ENCODE measurements at regions not wholly inside any gene's neighbourhood (a gene's known extent, or its start where the extent isn't known, plus 50 kb on each side); places are given as distances from the start of the nearest gene placed in this dataset.

DNA sequence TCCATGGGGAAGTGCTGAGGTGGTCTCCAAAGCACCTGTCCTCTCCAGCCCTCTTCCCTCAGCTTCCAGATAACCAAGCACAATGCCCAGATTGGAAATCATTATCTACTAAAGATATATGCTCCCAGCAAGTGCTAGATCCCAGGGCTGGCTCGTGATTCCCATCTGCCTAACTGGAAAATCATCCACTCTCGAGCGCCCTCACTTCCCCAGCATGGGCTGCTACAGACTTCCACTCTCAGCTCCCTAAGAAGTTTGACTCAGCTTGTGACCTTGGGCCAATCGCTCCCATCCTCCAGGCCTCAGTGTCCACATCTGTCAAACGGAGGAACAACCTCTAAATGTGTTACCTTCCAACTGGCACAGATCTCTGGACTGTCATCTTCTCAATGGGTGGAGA is 112.4 kb upstream of the ZMIZ1 start:
- ATAC-seq (no peak), DNase-seq (no peak)
- Mint-ChIP-seq H3K9me3 (no peaks in the 10 kb centered on the region), H3K27ac (no peak overlapping the region), H3K4me1 (no peaks in the 10 kb centered on the region), H3K36me3 (ENCODE audit: low read depth) (no peaks in the 10 kb centered on the region), H3K27me3 (no peaks in the 10 kb centered on the region), H3K4me3 (no peak overlapping the region)

DNA sequence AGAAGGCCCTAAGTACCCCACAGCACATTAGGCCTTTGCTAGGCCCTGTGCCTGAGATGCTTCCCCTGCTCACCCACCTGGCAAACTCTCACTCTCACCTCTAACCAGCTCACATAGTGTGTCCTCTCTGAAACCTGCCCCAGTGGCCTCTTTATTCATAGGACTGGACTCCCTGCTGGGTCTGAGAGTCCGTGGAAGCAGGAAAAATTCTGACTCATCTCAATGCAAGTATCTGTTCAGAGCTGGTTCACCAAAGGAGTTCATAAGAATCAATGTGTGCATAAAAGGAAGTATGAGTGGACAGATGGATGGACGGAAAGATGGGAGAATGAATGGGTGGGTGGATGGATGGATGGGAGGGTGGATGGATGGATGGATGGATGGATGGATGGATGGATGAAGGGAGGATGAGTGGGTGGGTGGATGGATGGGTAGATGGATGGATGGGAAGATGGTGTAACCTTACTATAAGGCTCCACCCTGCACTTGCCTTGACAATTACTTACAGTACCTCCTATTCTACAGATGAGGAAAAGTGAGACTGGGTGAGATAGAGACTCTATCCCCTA is 111.2 kb upstream of the ZMIZ1 start:
- no peak overlapping the region for H3K4me3 Mint-ChIP-seq
- H3K9me3 Mint-ChIP-seq = no peaks in the 10 kb centered on the region
- ATAC-seq (no peak), DNase-seq (no peak)
- H3K4me1 Mint-ChIP-seq = no peaks in the 10 kb centered on the region
- no peaks in the 10 kb centered on the region for H3K36me3 Mint-ChIP-seq (ENCODE audit: low read depth)
- H3K27ac Mint-ChIP-seq = no peak overlapping the region
- H3K27me3 Mint-ChIP-seq = no peaks in the 10 kb centered on the region

DNA sequence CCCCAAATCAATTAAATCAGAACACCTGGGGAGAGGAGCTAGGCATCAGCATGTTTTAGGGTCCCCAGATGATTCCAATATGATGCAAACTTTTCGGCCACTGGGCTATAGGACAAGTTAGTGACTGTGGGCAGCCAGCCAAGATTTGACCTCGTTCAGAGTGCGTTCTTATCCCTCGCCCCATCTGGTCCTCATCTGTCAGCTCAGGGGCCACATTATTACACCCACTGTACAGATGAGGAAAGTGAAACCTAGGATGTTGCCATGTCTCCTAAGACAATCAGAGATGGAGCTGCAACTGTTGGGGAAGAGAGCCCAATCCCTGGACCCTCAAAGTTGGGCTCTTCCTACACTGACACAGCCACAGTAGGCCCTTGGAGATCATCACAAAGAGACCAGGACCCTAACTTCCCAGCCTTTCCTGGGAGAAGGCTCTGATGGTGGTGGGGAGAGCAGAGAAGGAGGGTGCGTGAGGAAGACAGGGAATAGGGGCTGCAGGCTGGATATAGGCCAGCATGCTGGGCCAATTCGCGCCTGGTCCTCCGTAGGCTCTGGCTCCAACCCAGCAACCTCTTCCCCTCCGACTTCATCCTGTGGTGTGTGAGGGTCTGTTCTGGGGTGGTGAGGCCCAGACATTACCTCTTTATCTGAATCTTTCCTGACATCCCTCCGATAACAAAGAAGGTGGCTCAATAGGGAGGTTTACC is 109.4 kb upstream of the ZMIZ1 start:
- H3K4me3 Mint-ChIP-seq = no peak overlapping the region
- H3K27ac Mint-ChIP-seq = no peak overlapping the region
- H3K27me3 Mint-ChIP-seq = no peaks in the 10 kb centered on the region
- ATAC-seq (no peak), DNase-seq (no peak)
- H3K4me1 Mint-ChIP-seq = no peaks in the 10 kb centered on the region
- H3K36me3 Mint-ChIP-seq (ENCODE audit: low read depth) = no peaks in the 10 kb centered on the region
- no peaks in the 10 kb centered on the region for H3K9me3 Mint-ChIP-seq

DNA sequence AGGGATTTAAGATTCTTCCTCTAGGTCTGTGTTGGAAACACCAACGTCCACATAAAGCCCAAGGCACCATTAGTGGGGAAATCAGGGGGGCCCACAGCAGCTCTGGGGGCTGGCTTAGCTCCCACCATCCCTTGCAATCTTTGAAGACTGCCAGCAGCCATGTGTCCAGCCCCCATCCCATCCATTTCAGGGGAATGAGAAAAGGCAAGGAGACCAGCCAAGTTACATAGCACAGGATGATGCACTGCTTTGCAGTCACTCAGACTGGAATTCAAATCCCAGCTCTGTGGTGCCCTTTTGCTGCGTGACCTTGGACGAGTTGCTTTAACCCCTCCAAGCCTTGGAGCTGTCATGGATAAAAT is 108.9 kb upstream of the ZMIZ1 start:
- H3K27ac Mint-ChIP-seq = no peak overlapping the region
- ATAC-seq = no peak
- no peak for DNase-seq
- H3K4me3 Mint-ChIP-seq = no peak overlapping the region
- no peaks in the 10 kb centered on the region for H3K36me3 Mint-ChIP-seq (ENCODE audit: low read depth)
- H3K4me1 Mint-ChIP-seq = no peaks in the 10 kb centered on the region
- H3K27me3 Mint-ChIP-seq = no peaks in the 10 kb centered on the region
- H3K9me3 Mint-ChIP-seq = no peaks in the 10 kb centered on the region

DNA sequence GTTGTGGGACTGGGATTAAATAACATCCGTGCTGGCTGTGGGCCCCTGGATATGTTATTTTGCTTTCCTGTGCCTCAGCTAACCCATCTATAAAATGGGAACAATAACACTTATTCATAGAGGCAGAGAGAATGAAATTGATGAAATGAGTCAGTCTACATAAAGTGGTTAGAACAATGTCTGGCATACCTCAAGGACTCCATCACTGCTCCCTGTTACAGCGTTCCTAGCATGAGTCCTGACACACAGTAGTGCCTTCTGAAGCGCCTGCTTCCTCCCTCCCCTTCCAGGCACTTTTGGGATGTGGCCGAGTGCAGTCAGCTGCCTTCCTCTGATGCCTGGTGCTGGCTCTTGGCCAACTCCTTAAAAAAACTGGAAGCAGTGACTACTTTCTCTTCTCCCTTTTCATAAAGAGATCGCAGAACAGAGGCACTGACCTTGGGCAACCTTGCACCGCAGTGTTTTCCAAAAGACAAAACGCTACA is 108.4 kb upstream of the ZMIZ1 start:
- Mint-ChIP-seq H3K9me3 (no peaks in the 10 kb centered on the region), H3K4me1 (peaks cover under 1% of the 10 kb centered on the region), H3K27ac (no peak overlapping the region), H3K27me3 (no peaks in the 10 kb centered on the region), H3K4me3 (no peak overlapping the region), H3K36me3 (ENCODE audit: low read depth) (no peaks in the 10 kb centered on the region)
- ATAC-seq = no peak
- DNase-seq = no peak

DNA sequence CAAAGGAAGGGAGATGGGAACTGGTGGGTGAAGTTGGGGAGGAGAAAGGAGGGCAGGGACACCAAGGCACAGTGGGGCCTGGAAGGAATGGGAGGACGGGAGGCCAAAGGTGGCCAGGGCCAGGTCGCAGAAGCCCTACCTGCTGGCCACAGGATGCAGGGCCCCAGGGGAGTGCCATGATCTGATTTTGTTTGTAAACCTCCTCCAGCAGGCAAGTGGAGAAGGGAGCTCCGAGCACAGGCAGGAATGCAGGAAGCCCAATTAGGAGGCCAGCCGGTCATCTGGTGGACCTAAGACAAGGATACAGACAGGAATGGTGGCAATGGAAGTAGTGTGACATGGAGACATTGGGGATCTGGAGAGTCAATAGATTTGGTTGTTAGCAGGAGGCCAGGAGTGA is 107.0 kb upstream of the ZMIZ1 start:
- Mint-ChIP-seq H3K27ac (no peak overlapping the region), H3K4me3 (no peak overlapping the region), H3K27me3 (no peaks in the 10 kb centered on the region), H3K4me1 (peaks cover 2% of the 10 kb centered on the region), H3K9me3 (no peaks in the 10 kb centered on the region), H3K36me3 (ENCODE audit: low read depth) (no peaks in the 10 kb centered on the region)
- ATAC-seq = no peak
- DNase-seq = no peak

DNA sequence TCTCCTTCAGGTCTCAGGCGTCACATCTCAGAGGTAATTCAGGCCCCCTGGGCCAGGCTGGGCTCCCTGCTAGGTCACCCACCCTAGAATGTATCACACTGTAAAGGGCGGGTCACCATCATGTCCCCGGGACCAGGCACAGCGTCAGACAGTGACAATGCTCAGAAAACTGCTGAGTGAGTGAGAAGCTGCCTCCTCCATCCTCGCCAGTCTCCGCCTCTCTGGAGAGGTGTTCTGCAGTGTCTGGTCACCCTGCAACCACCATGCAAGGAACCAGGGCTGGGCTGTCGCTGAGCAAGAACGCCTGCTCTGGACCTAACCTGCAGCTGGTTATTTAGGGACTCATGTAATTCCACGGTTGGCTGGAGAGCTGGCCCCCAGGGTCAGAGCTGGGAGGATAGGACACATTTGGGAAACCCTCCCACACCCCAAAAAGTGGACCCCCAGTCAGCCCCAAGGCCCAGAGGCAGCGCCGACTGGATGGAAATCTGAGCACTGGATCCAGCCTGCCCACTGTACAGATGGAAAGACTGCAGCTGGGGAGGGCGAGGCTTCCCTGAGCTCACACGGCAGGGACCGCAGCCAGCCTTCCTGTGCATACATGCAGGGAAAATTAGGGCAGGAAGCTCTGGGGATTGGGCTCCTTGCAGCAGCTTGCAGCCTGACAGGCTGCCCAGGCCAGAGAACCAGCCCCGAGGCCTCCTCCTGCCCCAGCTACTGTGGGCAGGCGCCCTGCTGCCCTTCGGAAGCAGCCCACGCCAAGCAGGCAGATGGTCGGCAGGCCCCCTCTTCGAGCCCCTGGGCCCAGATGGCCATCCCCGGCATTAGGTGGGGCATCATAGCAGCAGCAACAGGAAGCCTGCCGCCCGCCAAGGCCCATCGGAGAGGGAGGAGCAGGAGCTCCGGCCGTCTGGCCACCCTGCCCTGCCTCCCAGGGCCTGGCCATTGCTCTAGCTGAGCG is 105.4 kb upstream of the ZMIZ1 start:
- H3K27me3 Mint-ChIP-seq = no peaks in the 10 kb centered on the region
- H3K27ac Mint-ChIP-seq = no peak overlapping the region
- DNase-seq = no peak
- no peak overlapping the region for H3K4me3 Mint-ChIP-seq
- peaks cover 2% of the 10 kb centered on the region for H3K4me1 Mint-ChIP-seq
- H3K36me3 Mint-ChIP-seq (ENCODE audit: low read depth) = no peaks in the 10 kb centered on the region
- H3K9me3 Mint-ChIP-seq = no peaks in the 10 kb centered on the region
- ATAC-seq = no peak

DNA sequence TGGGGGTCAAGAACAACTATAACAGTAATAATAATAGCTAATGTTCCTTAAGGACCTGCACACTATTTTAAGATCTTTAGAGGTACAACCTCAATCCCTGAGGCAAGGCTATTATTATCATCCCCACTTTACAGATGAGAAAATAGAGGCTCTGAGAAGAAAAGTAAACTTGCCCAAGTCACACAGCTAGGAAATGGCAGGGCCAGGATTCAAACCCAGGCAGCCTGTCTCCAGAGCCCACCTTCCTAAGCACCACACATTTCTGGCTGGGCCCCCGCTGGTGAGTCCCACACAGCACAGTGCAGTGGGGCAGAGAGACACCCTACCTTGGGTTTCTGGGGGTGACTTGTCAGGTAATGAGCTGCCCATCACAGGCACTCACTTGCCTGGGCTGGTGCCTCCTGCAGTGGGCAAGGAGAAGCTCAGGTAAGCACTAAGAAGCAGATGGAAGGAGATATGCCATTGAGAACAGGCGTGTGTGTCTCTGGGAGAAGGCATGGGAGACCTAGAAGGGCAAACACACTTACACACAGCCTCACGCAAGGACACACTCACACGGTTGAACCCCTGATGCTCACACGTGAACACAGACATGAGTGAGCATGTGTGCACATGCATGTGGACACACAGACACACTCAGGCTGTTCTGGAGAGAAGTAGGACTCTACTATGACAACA is 104.4 kb upstream of the ZMIZ1 start:
- no peaks in the 10 kb centered on the region for H3K27me3 Mint-ChIP-seq
- peaks cover 2% of the 10 kb centered on the region for H3K4me1 Mint-ChIP-seq
- no peaks in the 10 kb centered on the region for H3K36me3 Mint-ChIP-seq (ENCODE audit: low read depth)
- no peak overlapping the region for H3K27ac Mint-ChIP-seq
- H3K4me3 Mint-ChIP-seq = no peak overlapping the region
- no peaks in the 10 kb centered on the region for H3K9me3 Mint-ChIP-seq
- DNase-seq = no peak
- no peak for ATAC-seq

DNA sequence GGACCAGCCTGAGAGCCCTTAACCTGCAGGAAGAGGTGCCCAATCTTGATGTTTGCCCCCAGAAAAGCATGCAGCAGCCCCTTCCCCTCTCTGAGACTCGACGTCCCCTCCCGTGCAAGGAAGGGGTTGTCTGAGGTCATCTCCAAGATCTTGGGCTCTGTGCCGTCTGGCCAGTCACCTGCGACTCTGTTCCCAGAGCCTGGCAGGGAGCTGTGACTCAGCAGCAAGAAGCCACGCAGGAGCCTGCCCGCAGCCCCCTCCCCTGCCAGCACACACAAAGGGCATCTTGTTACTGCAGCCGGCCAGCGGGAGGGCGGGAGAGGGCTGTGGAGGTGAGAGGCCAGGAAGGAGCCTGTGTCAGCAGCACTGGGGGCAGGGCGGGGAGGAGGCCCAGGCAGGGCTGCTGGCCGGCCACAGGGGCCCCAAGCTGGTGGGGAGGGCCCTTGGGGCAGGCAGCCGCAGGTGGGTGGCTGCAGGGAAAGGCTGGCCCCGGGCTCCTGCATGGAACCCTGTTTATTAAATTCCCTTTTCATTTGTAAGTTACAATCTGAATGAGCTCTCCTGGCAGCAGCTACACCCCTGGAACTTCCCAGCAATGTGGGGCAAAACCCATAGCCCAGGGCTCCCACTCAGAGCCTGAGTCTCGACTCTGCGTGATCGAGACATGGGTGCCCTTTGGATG is 103.7 kb upstream of the ZMIZ1 start:
- no peak overlapping the region for H3K4me3 Mint-ChIP-seq
- H3K27me3 Mint-ChIP-seq = no peaks in the 10 kb centered on the region
- ATAC-seq (no peak), DNase-seq (no peak)
- no peak overlapping the region for H3K27ac Mint-ChIP-seq
- H3K4me1 Mint-ChIP-seq = peaks cover 2% of the 10 kb centered on the region
- no peaks in the 10 kb centered on the region for H3K9me3 Mint-ChIP-seq
- H3K36me3 Mint-ChIP-seq (ENCODE audit: low read depth) = no peaks in the 10 kb centered on the region

DNA sequence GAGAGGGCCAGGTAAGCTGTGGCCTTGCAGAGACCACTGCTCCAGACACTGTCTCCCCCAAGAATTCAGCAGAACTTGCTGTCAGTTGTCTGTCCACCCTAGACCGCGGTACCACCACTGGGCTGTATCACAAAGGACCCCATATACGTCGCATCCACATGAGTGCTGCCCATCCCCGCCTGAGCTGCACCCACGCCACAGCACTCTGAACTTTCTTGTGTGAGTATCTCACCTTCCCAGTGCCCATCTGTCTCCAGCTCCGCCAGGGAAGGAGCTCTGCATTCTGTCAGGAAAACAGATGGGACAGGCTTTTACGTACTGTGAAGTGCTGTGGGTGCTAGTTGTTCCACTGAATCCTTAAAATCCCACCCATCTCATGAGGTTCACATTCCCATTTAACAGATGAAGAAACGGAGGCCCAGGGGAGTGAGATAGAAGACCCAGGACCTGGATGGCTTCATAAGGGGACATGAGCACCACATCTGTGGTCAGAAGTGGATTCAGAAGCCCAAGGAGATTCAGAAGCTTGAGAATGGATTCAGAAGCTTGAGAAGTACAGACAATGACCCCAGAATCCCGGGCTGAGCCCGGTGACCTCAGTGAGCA is 102.5 kb upstream of the ZMIZ1 start:
- H3K27me3 Mint-ChIP-seq = no peaks in the 10 kb centered on the region
- H3K4me1 Mint-ChIP-seq = peaks cover 2% of the 10 kb centered on the region

DNA sequence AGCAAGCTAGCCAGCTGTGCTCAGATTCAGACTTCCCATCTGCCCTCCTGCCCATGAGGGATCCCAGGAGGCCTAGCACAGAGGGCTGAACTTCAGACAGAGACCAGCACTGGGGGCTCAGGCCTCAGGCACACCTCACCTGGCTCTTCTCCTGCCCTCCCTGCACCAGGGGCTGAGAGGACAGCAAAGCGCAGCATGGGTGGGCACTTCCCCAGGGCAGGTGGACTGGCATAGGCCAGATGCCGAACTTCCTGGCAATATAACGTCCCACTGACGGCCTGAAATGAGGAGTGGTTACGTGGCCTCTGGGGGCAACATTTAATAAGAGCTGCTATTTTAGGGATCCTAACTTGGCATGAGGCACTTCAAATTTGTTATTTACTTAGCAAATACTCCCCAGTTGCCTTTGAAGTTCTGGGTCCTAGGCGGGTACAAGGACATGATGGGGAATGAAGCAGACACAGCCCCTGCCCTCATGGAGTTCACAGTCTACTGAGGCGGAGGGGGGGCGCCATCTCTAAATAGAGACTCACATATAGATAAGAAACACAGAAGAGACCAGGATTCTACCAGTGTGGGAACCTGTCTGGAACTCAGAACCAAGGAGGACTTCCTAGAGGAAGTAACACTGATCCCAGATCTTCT is 101.8 kb upstream of the ZMIZ1 start:
- Mint-ChIP-seq H3K4me3 (no peak overlapping the region), H3K27me3 (no peaks in the 10 kb centered on the region), H3K9me3 (no peaks in the 10 kb centered on the region), H3K27ac (no peak overlapping the region), H3K4me1 (peaks cover 2% of the 10 kb centered on the region), H3K36me3 (ENCODE audit: low read depth) (no peaks in the 10 kb centered on the region)
- no peak for DNase-seq
- no peak for ATAC-seq

More for the DNA sequence above, 102.5 kb upstream of the ZMIZ1 start:
- Mint-ChIP-seq H3K4me3 (no peak overlapping the region), H3K36me3 (ENCODE audit: low read depth) (no peaks in the 10 kb centered on the region), H3K9me3 (no peaks in the 10 kb centered on the region), H3K27ac (no peak overlapping the region)
- DNase-seq (no peak), ATAC-seq (no peak)

DNA sequence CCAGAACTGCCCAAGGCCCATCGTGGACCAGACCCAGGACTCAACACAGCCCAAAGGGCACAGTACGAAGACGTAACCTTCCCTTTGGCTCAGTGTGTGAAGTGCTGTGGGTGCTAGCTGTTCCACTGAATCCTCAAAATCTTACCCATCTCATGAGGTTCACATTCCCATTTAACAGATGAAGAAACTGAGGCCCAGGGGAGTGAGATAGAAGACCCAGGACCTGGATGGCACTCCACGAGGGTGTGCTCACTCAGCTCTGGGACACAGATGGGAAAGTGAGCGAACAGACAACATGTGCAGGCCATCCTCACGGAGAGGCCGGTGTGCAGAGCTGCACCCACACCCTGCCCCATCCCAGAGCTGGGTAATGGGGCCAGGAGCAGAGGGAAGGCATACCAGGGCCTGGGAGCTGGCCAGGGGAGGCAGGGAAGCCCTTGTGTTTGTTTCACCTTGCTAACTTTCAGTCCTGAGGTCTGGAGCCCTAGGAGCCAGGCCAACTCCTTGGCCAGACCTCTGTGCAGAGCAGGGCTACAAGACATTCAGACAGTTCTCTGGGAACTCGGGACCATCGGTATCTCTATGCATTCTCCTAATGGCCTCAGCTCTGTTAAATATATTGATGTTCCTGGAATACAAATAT is 100.3 kb upstream of the ZMIZ1 start:
- Mint-ChIP-seq H3K4me3 (no peak overlapping the region), H3K27me3 (no peaks in the 10 kb centered on the region)

DNA sequence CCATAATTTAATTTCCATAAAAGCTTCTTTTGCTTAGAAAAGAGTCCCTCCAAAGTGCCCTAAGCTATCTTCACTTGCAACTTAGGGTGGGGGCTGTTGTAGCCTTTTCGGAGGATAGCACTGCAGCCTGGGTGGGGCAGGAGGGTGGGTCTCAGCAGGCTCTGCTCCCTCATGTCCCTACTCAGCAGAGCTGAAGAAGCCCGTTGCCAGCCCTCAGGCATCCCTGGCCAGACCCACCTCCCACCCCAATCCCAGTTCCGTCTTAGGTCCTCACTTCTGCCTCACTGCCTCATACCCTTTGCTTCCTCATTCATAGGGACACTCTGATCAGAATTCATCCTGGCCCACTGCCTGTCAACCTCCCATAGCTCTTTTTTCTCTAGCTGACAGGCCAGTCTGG is 99.8 kb upstream of the ZMIZ1 start:
- Mint-ChIP-seq H3K27ac (no peak overlapping the region), H3K27me3 (no peaks in the 10 kb centered on the region), H3K4me1 (peaks cover 8% of the 10 kb centered on the region), H3K36me3 (ENCODE audit: low read depth) (no peaks in the 10 kb centered on the region), H3K4me3 (no peak overlapping the region), H3K9me3 (no peaks in the 10 kb centered on the region)
- ATAC-seq = no peak
- no peak for DNase-seq

More for the DNA sequence above, 100.3 kb upstream of the ZMIZ1 start:
- Mint-ChIP-seq H3K36me3 (ENCODE audit: low read depth) (no peaks in the 10 kb centered on the region), H3K4me1 (peaks cover 7% of the 10 kb centered on the region), H3K9me3 (no peaks in the 10 kb centered on the region), H3K27ac (no peak overlapping the region)
- ATAC-seq (no peak), DNase-seq (no peak)

All from activated naive CD8-positive, alpha-beta T cell treated with anti-CD3 and anti-CD28 coated beads, Interleukin-2, amount 50 U/mL, for 24 hours (primary cell).